Transverse colon (tissue), 4 donors: ENCODE measurements at regions not wholly inside any gene's neighbourhood (a gene's known extent, or its start where the extent isn't known, plus 50 kb on each side); places are given as distances from the start of the nearest gene placed in this dataset.

Experiments
- DNase-seq: peaks from one replicate; pipeline ENCODE4 v3.0.0-alpha.2; 2019
- H3K27ac ChIP-seq, 4 donors: fragments of 200-600 bp; sonication (generic); 2 replicates each; pipeline ENCODE4 v1.5.1; 2016 to 2018; ENCODE audit warnings: inconsistent platforms in 4 of 4
- H3K27me3 ChIP-seq: fragments of 200-600 bp; sonication (generic); 2 replicates; pipeline ENCODE4 v1.5.1; 2017; ENCODE audit warnings: inconsistent platforms
- H3K36me3 ChIP-seq, 4 donors: fragments of 200-600 bp; sonication (generic); 2 replicates each; pipeline ENCODE4 v1.5.1; 2017 to 2019; ENCODE audit warnings: inconsistent platforms in 4 of 4
- H3K4me1 ChIP-seq, 4 donors: fragments of 200-600 bp; sonication (generic); 2 replicates each; pipeline ENCODE4 v1.5.1; 2017 to 2020; ENCODE audit warnings: inconsistent platforms in 4 of 4
- H3K4me3 ChIP-seq, 4 donors: fragments of 200-600 bp; sonication (generic); 1 replicate in 1 of 4; 2 replicates in 3 of 4; pipeline versions ENCODE4 v1.5.1 to v1.6.1; 2017 to 2019; ENCODE audit warnings: inconsistent platforms in 4 of 4
- H3K9me3 ChIP-seq, 2 donors: fragments of 200-600 bp; sonication (generic); 2 replicates each; pipeline ENCODE4 v1.5.1; 2017 to 2019; ENCODE audit warnings: inconsistent platforms in 2 of 2
- CTCF ChIP-seq, 5 experiments: fragments of 200-600 bp in 3 of 5; fragments of 450-650 bp in 2 of 5; sonication (generic) in 3 of 5; IDR thresholded peaks; 1 replicate in 2 of 5; 2 replicates in 3 of 5; pipeline ENCODE4 v1.5.1; 2016 to 2017; ENCODE audit warnings: antibody characterized with exemption in 5 of 5, inconsistent platforms in 3 of 5, mild to moderate bottlenecking in 2 of 5, moderate library complexity in 1 of 5
- EP300 ChIP-seq: sonication (generic); formaldehyde crosslinking; IDR thresholded peaks from one replicate; pipeline ENCODE4 v1.6.1; 2017; ENCODE audit warnings: antibody characterized with exemption, low read depth
- POLR2A ChIP-seq: fragments of 450-650 bp; IDR thresholded peaks from one replicate; pipeline ENCODE4 v1.6.1; 2016; ENCODE audit warnings: antibody characterized with exemption, mild to moderate bottlenecking, moderate library complexity
- POLR2AphosphoS5 ChIP-seq, 3 donors: sonication (generic); formaldehyde crosslinking; IDR thresholded peaks; one replicate each; pipeline ENCODE4 v1.6.1; 2016; ENCODE audit warnings: antibody characterized with exemption in 3 of 3
- WGBS, 2 donors: methylation state at CpG; one replicate each; pipeline ENCODE4 v1.1.5; 2018; ENCODE audit warnings: low coverage in 1 of 2; 5-methylcytosine and 5-hydroxymethylcytosine counted together
- in situ Hi-C, 4 donors: fragments of 200-750 bp; cut with MboI; loops; one replicate each; pipeline versions ENCODE4 v1.15.0 to v1.15.1; 2017; ENCODE audit warnings: low sequenced_read_pairs in 3 of 4, low pct_ligation_motif_present in 1 of 4, low pct_unique_long_range_greater_than_20kb in 1 of 4
- intact Hi-C: fragments of 100-400 bp; cut with DNase I; formaldehyde crosslinking; loops from one replicate; pipeline ENCODE4 v1.15.1; 2023; ENCODE audit warnings: low total_unique reads

GRCh38 chr1:177746155-177746554 lies 223.7 kb downstream of the SEC16B start:
- TF ChIP-seq POLR2A (no peak), POLR2AphosphoS5 (IDR thresholded peaks at IDR 0.05) (no peak), CTCF (IDR thresholded peaks at IDR 0.05) (no peak), EP300 (no peak)
- Histone ChIP-seq H3K27ac (no peak overlapping the region), H3K4me3 (no peak overlapping the region), H3K9me3 (no peaks in the 10 kb centered on the region), H3K27me3 (no peaks in the 10 kb centered on the region), H3K4me1 (no peaks in the 10 kb centered on the region), H3K36me3 (no peaks in the 10 kb centered on the region)
- WGBS, 2 donors, result 81 to 100% methylated on average over 1 to 3 of the region's 3 CpGs
- no peak for DNase-seq
- in situ Hi-C loops, result no loop called here
- intact Hi-C loops, result no loop called here

- Histone ChIP-seq H3K4me3 (no peak overlapping the region), H3K9me3 (no peaks in the 10 kb centered on the region), H3K4me1 (no peaks in the 10 kb centered on the region), H3K27ac (no peak overlapping the region), H3K27me3 (no peaks in the 10 kb centered on the region), H3K36me3 (no peaks in the 10 kb centered on the region)
- no peak for DNase-seq
- intact Hi-C loops, result no loop called here
- TF ChIP-seq CTCF (IDR thresholded peaks at IDR 0.05) (no peak), POLR2A (no peak), POLR2AphosphoS5 (IDR thresholded peaks at IDR 0.05) (no peak), EP300 (no peak)
- in situ Hi-C loops, result no loop called here
- WGBS, 2 donors, result 82 to 89% methylated on average over 1 of the region's 1 CpG
Measured at GRCh38 chr1:177744906-177745305, 225.0 kb downstream of the SEC16B start.

- WGBS, 2 donors, result 23 to 38% methylated on average over 1 of the region's 1 CpG
- in situ Hi-C loops, result no loop called here
- no peak overlapping the region for H3K27ac ChIP-seq
Measured at GRCh38 chr1:177741476-177741875, 228.4 kb downstream of the SEC16B start.

GRCh38 chr1:177739780-177740179 lies 230.1 kb downstream of the SEC16B start:
- Histone ChIP-seq H3K27me3 (no peaks in the 10 kb centered on the region), H3K9me3 (no peaks in the 10 kb centered on the region), H3K4me3 (no peak overlapping the region), H3K4me1 (no peaks in the 10 kb centered on the region), H3K27ac (no peak overlapping the region), H3K36me3 (no peaks in the 10 kb centered on the region)
- TF ChIP-seq CTCF (IDR thresholded peaks at IDR 0.05) (no peak), EP300 (no peak), POLR2A (no peak), POLR2AphosphoS5 (IDR thresholded peaks at IDR 0.05) (no peak)
- DNase-seq, result no peak
- in situ Hi-C loops (no loop called here), intact Hi-C loops (no loop called here)
- 44 to 84% methylated on average over 2 of the region's 2 CpGs for WGBS, 2 donors

More at GRCh38 chr1:177741476-177741875, 228.4 kb downstream of the SEC16B start:
- no peaks in the 10 kb centered on the region for H3K27me3 ChIP-seq
- TF ChIP-seq POLR2AphosphoS5 (IDR thresholded peaks at IDR 0.05) (no peak), POLR2A (no peak), CTCF (IDR thresholded peaks at IDR 0.05) (no peak), EP300 (no peak)
- H3K4me1 ChIP-seq, result no peaks in the 10 kb centered on the region
- H3K4me3 ChIP-seq, result no peak overlapping the region
- no peaks in the 10 kb centered on the region for H3K36me3 ChIP-seq
- intact Hi-C loops, result no loop called here
- no peak for DNase-seq
- H3K9me3 ChIP-seq, result no peaks in the 10 kb centered on the region
